Fibroblast of lung (primary cell): ENCODE measurements at regions not wholly inside any gene's neighbourhood (a gene's known extent, or its start where the extent isn't known, plus 50 kb on each side); places are given as distances from the start of the nearest gene placed in this dataset.

Experiments
- DNase-seq, 2 donors: peaks; one replicate each; pipeline versions ENCODE4 v3.0.0 to v3.0.0-alpha.2; 2010; ENCODE audit warnings: low read depth in 2 of 2
- H2AFZ ChIP-seq: 2 replicates; pipeline ENCODE4 v1.5.1; 2012; ENCODE audit warnings: low read length, control low read depth, inconsistent platforms
- H3K27ac ChIP-seq: 2 replicates; pipeline ENCODE4 v1.5.1; 2011; ENCODE audit warnings: low read length, control low read depth; ENCODE audit not compliant: insufficient read depth
- H3K27me3 ChIP-seq: 2 replicates; pipeline ENCODE4 v1.5.1; 2011; ENCODE audit warnings: mild to moderate bottlenecking, low read length; ENCODE audit not compliant: control insufficient read depth, insufficient read depth
- H3K36me3 ChIP-seq: 2 replicates; pipeline ENCODE4 v1.5.1; 2011; ENCODE audit warnings: low read length; ENCODE audit not compliant: control insufficient read depth, insufficient read depth
- H3K4me1 ChIP-seq: 2 replicates; pipeline ENCODE4 v1.5.1; 2011; ENCODE audit warnings: low read length; ENCODE audit not compliant: control insufficient read depth, insufficient read depth; ENCODE audit errors: extremely low read depth
- H3K4me2 ChIP-seq: 2 replicates; pipeline ENCODE4 v1.5.1; 2011; ENCODE audit warnings: low read length, control low read depth; ENCODE audit not compliant: insufficient read depth; ENCODE audit errors: extremely low read depth
- H3K4me3 ChIP-seq, 4 experiments: fragments of 200-600 bp in 1 of 4; sonication (generic) in 1 of 4; replicated peaks in 1 of 4; 2 replicates each; pipeline ENCODE4 v1.5.1; 2011 to 2016; ENCODE audit warnings: low read length in 4 of 4, low read depth in 3 of 4, mild to moderate bottlenecking in 3 of 4, control low read depth in 2 of 4, inconsistent platforms in 1 of 4, mixed read lengths in 1 of 4; ENCODE audit not compliant: insufficient read depth in 1 of 4; ENCODE audit errors: control extremely low read depth in 1 of 4
- H3K79me2 ChIP-seq: 2 replicates; pipeline ENCODE4 v1.5.1; 2012; ENCODE audit warnings: mild to moderate bottlenecking, low read length, inconsistent platforms; ENCODE audit not compliant: control insufficient read depth, insufficient read depth
- H3K9ac ChIP-seq: 2 replicates; pipeline ENCODE4 v1.5.1; 2011; ENCODE audit warnings: mild to moderate bottlenecking, low read length, control low read depth; ENCODE audit not compliant: insufficient read depth
- H3K9me3 ChIP-seq: 2 replicates; pipeline ENCODE4 v1.5.1; 2012; ENCODE audit warnings: low read depth, low read length; ENCODE audit not compliant: control insufficient read depth, insufficient read depth
- H4K20me1 ChIP-seq: 2 replicates; pipeline ENCODE4 v1.5.1; 2011; ENCODE audit warnings: low read length; ENCODE audit not compliant: control insufficient read depth, insufficient read depth; ENCODE audit errors: extremely low read depth
- EZH2 ChIP-seq: IDR thresholded peaks from 2 replicates; pipeline ENCODE4 v1.5.1; 2012; ENCODE audit warnings: low read length, control low read depth, mild to moderate bottlenecking; ENCODE audit errors: missing control alignments
- TF ChIP-seq, protein P1 (sequence below), 2 donors: IDR thresholded peaks in 1 of 2; conservative IDR thresholded peaks in 1 of 2; 1 replicate in 1 of 2; 2 replicates in 1 of 2; pipeline ENCODE4 v1.5.1; 2011 to 2012; ENCODE audit warnings: low read length in 2 of 2, control low read depth in 1 of 2, inconsistent platforms in 1 of 2, low read depth in 1 of 2, mild to moderate bottlenecking in 1 of 2

DNA sequence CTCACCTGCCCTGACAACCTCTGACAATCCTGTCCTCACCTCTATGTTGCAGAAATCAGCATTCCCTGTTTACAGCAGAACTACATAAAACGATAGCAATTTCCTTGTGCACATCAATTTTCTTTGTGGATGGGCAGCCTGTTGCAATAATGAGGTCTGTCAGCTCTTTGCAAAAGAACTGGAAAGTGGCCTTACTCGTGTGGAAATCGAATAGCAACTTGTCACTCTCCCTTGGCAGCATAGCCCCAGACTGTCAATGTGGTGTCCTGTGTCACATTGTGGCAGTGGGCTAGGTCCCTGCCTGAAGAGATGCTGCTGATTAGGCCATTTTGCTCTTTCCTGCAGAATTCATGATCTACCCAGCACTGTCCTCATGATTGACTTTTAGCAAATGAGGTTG, 531.9 kb downstream of the CCDC85A start:
- Histone ChIP-seq H3K4me2 (no peak overlapping the region), H4K20me1 (no peaks in the 10 kb centered on the region), H3K9ac (no peak overlapping the region), H3K4me3 (no peak overlapping the region), H3K36me3 (no peaks in the 10 kb centered on the region), H3K4me1 (no peaks in the 10 kb centered on the region), H3K27me3 (no peaks in the 10 kb centered on the region), H3K27ac (no peak overlapping the region), H2AFZ (no peak overlapping the region), H3K79me2 (no peaks in the 10 kb centered on the region), H3K9me3 (no peaks in the 10 kb centered on the region)
- TF ChIP-seq, protein P1, sequence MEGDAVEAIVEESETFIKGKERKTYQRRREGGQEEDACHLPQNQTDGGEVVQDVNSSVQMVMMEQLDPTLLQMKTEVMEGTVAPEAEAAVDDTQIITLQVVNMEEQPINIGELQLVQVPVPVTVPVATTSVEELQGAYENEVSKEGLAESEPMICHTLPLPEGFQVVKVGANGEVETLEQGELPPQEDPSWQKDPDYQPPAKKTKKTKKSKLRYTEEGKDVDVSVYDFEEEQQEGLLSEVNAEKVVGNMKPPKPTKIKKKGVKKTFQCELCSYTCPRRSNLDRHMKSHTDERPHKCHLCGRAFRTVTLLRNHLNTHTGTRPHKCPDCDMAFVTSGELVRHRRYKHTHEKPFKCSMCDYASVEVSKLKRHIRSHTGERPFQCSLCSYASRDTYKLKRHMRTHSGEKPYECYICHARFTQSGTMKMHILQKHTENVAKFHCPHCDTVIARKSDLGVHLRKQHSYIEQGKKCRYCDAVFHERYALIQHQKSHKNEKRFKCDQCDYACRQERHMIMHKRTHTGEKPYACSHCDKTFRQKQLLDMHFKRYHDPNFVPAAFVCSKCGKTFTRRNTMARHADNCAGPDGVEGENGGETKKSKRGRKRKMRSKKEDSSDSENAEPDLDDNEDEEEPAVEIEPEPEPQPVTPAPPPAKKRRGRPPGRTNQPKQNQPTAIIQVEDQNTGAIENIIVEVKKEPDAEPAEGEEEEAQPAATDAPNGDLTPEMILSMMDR (conservative IDR thresholded peaks at IDR 0.05 in 1 of 2, IDR thresholded peaks at IDR 0.05 in 1 of 2; ENCODE audit: low read depth in 1 of 2, low read length in 2 of 2): no peak
- no peak for TF ChIP-seq EZH2
- DNase-seq: no peak

DNA sequence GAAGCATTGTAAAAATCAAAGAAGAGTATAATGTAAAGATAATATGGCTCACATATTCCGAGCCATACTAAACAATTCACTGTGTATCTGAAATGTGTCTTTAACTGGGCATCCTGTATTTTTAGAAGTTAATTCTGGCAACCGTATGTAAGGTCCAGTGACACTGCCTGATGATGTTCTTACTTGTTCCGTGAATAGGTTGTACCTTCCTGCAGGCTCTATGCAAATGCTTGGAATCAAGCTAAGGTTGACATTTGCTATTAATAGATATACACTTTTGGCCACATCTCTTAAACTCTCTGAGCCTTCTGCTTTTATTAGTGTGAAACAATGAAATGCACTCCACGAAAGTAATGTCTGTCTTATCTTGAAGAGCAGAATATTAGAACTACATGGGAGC, 534.6 kb downstream of the CCDC85A start:
- no peak for TF ChIP-seq EZH2
- TF ChIP-seq, protein P1 (conservative IDR thresholded peaks at IDR 0.05 in 1 of 2, IDR thresholded peaks at IDR 0.05 in 1 of 2; ENCODE audit: low read depth in 1 of 2, low read length in 2 of 2): no peak
- Histone ChIP-seq H3K79me2 (no peaks in the 10 kb centered on the region), H3K4me1 (no peaks in the 10 kb centered on the region), H3K27me3 (no peaks in the 10 kb centered on the region), H2AFZ (no peak overlapping the region), H3K9ac (no peak overlapping the region), H3K36me3 (no peaks in the 10 kb centered on the region), H4K20me1 (no peaks in the 10 kb centered on the region), H3K27ac (no peak overlapping the region), H3K9me3 (no peaks in the 10 kb centered on the region), H3K4me2 (no peak overlapping the region), H3K4me3 (no peak overlapping the region)
- DNase-seq: no peak

DNA sequence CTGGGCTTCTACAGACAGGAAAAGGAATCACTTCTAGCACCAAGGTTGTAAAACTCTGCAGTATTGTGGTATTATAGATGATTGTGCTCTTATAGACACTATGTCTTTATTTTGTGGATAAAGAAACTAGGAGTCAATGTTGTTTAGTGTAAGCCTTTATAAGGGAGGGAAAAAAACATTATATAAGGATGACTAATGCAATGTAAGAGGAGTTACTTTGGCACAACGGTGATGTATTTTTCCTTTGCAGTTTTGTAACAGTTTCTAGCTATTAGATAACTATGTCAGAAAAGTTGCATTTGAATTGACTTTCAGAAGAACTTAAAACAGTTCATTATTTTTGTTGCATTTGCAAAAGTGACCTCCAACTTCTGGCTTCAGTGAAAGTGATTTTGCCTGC, 545.4 kb downstream of the CCDC85A start:
- H3K27me3 ChIP-seq: no peaks in the 10 kb centered on the region
- H3K4me3 ChIP-seq: no peak overlapping the region
- no peaks in the 10 kb centered on the region for H3K4me1 ChIP-seq
- H3K4me2 ChIP-seq: no peak overlapping the region
- no peak overlapping the region for H3K9ac ChIP-seq
- no peaks in the 10 kb centered on the region for H3K36me3 ChIP-seq
- no peaks in the 10 kb centered on the region for H4K20me1 ChIP-seq
- H3K79me2 ChIP-seq: no peaks in the 10 kb centered on the region
- no peak overlapping the region for H2AFZ ChIP-seq
- H3K27ac ChIP-seq: no peak overlapping the region
- TF ChIP-seq, protein P1 (conservative IDR thresholded peaks at IDR 0.05 in 1 of 2, IDR thresholded peaks at IDR 0.05 in 1 of 2; ENCODE audit: low read depth in 1 of 2, low read length in 2 of 2): no peak
- TF ChIP-seq EZH2: no peak
- peak in 1 of 2 donors; percentile 23 for DNase-seq
- H3K9me3 ChIP-seq: no peaks in the 10 kb centered on the region
